IMR-90 (cell line): ENCODE measurements at regions not wholly inside any gene's neighbourhood (a gene's known extent, or its start where the extent isn't known, plus 50 kb on each side); places are given as distances from the start of the nearest gene placed in this dataset.

Experiments used
- CEBPB ChIP-seq: IDR thresholded peaks from 2 replicates; pipeline ENCODE4 v1.6.1; 2012; ENCODE audit warnings: low read depth, low read length, improper control_type of control experiment
- CTCF ChIP-seq: conservative IDR thresholded peaks from 2 replicates; pipeline ENCODE4 v1.5.1; 2012; ENCODE audit warnings: mild to moderate bottlenecking, low read depth, low read length, improper control_type of control experiment
- POLR2A ChIP-seq: IDR thresholded peaks from 2 replicates; pipeline ENCODE4 v1.6.1; 2012; ENCODE audit warnings: mild to moderate bottlenecking, low read depth, low read length
- SMC3 ChIP-seq: fragments of 150-350 bp; IDR thresholded peaks from 2 replicates; pipeline ENCODE4 v1.6.1; 2016; ENCODE audit warnings: low read depth, mild to moderate bottlenecking, antibody characterized with exemption, low read length, moderate library complexity
- TF ChIP-seq, protein P1 (sequence below): fragments of 150-350 bp; IDR thresholded peaks from 2 replicates; pipeline ENCODE4 v1.6.1; 2016; ENCODE audit warnings: low read depth, mild to moderate bottlenecking, low read length, moderate library complexity, borderline replicate concordance

DNA sequence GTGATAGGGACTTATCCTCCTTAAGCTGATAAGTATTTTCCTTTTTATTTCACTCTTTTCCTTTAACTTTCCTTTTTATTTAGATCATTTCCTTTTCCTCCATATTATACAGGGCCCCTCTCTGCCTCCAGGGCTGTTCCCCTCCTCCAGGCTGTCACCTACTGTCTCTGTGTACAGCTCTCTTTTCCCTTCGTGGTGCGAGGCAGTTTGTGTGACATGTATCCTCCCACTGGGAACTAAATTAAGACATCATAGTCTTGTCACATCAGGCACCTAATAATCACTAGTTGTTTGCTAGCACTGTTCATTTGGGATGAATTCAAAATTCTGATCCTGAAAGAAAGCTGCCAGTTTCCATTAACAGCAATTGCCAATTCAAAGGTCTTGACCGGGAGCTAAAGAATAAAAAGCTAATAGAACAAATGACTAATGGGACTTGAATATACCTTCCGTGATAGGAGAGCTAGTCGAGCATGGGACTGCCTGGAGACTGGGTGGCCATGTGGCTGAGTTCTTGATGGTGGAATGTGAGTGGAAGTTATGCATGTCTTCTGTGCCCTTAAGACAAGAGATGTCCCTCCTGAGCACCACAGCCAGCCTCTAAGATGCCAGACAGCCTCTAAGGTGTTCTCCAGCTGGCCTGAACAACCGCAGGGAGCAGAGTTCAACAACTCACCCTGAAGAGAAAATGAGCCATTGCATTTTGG lies 77.7 kb upstream of the LRRC55 start:
- TF ChIP-seq CTCF, result no peak
- TF ChIP-seq, protein P1, sequence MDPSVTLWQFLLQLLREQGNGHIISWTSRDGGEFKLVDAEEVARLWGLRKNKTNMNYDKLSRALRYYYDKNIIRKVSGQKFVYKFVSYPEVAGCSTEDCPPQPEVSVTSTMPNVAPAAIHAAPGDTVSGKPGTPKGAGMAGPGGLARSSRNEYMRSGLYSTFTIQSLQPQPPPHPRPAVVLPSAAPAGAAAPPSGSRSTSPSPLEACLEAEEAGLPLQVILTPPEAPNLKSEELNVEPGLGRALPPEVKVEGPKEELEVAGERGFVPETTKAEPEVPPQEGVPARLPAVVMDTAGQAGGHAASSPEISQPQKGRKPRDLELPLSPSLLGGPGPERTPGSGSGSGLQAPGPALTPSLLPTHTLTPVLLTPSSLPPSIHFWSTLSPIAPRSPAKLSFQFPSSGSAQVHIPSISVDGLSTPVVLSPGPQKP, result no peak
- TF ChIP-seq POLR2A, result no peak
- TF ChIP-seq SMC3, result no peak
- no peak for TF ChIP-seq CEBPB
